GM19238 (cell line): ENCODE measurements at regions not wholly inside any gene's neighbourhood (a gene's known extent, or its start where the extent isn't known, plus 50 kb on each side); places are given as distances from the start of the nearest gene placed in this dataset.
"Not testable (repeated sequence)": the region's sequence is repeated elsewhere in the genome, so short reads cannot be mapped to it uniquely, and the experiment has no call there.

Experiments used
- DNase-seq: peaks from one replicate; pipeline ENCODE4 v3.0.0; 2011; ENCODE audit warnings: low spot score; ENCODE audit not compliant: insufficient read length

DNA sequence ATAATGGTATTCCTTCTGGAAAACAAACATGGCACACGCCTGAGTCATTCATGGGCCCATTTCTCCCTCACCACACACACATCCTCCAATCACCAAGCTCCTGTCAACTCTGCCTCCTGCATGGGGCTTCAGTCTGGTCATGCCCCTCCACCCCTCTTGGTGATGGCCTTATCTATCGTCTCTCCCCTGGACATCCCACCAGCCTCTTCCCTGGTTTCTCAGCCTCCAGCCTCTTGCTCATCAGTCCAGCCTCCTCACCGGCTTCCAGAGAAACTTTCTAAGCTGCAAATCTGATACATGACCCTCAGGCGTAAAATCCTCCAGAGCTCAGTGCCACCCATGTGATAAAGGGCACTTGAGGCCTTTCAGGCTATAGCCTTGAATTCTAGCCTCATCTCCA lies 243.9 kb downstream of the FOXD2 start:
- no peak for DNase-seq

DNA sequence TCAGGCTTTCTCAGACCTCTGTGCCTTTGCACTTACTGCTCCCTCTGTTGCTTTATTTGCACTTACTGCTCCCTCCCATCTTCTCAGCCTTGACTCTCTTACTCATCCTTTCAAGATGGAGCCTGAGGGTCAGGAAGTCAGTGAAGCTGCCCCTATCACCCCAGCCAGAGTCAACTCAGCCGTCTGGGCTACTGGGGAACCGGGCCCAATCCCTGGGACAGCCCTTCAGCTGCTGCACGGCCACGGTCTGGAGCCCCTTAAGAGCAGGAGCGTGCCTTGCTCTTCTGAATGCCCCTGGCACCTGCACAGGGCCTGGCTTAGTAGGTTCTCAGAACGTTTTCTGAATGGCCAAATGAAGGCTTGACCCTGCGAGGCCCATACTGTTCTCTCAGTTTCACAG lies 244.4 kb downstream of the FOXD2 start:
- no peak for DNase-seq

DNA sequence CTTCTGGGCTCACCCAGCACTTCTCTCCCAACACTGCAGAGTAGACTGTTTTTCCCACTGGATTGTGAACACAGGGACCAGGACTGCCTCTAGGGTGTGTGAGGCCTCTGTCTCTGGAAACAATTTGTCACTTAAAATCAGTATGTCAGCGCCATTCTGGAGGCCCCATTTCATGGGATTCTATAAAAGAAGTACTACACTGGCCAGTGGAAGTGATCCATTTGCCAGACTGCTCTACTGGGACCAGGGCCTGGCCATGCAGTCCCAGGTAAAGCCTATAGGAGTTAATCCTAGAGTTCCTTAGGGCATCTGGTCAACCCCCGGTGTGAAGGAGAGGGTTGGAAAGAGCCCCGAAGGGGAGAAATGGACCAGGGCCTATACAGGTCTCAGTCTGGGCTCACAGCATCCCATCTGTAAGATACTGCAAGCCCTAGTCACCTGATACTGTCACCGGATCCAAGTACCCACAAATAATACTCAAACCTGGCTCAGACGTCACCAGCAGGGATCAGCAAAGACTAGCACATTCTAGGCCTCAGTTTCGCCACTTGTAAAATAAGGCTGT lies 245.0 kb downstream of the FOXD2 start:
- no peak for DNase-seq

DNA sequence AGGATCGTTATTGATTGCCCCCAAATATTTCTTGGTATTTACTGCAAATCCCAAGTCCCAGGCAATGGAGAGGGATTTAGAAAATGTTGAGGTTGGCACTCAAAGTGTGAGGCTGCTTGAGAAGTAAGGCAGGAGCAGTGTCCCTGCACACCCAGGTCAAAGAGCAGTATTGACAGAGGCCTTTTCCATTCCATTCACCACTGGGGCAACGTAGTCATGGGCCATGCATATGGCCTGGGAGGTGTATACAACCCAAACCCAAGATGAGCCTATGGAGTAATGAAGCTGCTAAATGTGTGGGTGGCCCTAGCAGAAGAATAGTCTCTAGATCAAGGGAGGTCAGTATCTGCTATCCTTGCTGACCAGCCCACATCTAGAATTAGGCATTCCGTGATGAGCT lies 245.6 kb downstream of the FOXD2 start:
- no peak for DNase-seq

DNA sequence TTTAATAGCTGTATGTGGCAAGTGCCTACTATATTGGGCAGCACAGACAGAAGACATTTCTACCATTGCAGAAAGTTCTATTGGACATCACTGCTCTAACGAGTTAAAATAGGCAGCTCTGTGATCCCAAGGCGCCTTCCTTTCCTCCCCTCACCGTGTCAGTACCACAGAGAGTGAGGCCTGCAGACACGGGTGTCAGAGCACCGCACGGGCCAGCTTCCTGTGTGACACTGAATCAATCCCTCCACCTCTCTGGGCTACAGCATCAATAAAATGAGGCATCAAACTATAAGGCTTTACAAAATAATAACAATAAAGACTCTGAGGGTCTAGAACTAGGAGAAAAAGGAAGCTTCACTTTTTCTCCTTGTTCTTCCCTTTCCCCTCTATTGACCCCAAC lies 246.7 kb downstream of the FOXD2 start:
- DNase-seq = no peak

DNA sequence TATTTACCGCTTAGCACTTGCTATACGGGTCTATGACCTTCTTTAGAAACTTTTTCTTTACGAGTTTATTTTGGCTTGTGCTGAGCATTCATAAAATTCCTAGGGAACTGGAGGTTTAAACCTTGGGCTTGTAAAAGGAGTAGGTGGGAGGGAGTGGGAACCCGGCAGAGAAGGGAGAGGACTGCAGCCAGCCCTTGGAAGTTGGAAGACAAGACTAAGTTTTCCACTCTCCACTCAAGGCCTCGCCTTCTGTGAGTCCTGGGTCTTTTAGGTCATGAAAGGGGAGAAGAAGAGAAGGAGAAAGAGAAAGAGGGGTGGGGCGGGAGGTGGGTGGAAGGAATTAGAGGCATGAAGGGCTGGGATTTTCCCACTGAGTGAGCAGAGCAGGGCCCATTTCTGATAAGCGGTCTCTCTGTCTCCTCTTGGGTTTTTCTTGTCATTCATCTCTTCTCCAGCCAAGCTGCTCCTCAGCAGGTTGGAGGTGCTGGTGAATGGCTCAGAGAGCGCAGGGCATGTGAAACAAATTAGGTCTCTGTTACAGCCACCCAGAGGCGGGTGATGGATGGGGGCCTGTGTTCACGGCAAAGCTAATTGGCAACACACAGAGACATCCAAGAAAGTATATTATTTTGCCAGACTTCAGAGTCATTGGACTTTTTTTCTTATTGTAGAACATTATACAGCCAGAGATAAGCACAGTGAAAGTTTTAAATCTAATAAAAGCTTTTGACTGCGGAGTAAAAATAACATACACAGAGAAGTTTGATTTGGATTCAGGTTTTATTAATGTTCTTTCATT lies 247.3 kb downstream of the FOXD2 start:
- DNase-seq = no peak

DNA sequence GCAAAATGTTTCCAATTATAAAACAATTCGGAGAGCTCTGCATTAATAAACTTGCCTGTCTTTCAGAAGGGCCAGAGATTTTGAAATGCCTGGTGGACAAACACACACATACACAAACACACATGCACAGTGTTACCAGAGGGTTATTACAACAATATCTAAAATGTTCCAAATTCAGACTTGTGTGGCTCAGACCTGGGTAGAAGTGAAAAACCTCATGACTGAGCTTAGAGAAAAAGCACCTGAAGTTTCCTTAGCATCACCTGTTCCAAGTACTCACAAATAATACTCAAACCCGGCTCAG lies 247.9 kb downstream of the FOXD2 start:
- no peak for DNase-seq

DNA sequence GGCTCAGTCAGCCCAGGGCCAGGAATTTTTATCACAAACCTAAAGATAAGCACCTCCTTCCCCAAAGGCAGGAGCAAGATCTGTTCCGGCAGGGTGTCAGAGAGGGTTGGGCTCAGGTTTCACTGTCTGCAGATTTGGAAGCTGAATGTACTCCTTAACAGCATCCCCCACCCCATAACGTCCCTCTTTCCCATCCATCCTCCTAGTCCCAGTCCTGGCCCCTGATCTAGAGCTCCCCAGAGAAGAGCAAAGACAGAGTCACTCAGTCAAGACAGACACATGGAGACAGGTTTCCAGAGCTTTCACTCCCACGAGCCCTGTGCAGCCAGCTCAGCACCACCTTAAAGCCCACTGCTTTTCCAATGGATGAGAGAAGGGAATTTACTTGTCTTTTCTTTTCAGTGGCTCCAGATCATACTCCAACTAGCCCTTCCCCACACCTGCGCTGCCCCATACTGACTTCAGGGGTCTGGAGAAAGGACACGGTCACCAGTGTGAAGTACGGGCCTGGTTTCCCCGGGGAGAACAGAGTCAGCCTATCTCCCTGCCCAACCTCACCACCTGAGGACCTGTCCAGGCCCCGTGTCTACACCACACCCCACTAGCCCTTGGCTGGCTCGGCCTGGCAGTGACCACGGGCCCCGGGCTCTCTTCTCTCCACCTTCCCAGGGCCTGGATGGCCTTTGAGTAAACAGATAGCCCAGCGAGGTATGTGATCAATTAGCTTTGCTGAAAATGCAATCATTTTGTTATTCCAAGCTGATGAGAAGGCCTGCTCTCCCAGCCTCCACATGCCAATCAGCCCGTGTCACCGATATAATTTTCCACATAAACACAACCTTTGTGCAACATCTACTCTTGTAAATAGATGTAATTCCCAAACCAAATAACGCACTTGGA lies 249.1 kb downstream of the FOXD2 start:
- DNase-seq = no peak

DNA sequence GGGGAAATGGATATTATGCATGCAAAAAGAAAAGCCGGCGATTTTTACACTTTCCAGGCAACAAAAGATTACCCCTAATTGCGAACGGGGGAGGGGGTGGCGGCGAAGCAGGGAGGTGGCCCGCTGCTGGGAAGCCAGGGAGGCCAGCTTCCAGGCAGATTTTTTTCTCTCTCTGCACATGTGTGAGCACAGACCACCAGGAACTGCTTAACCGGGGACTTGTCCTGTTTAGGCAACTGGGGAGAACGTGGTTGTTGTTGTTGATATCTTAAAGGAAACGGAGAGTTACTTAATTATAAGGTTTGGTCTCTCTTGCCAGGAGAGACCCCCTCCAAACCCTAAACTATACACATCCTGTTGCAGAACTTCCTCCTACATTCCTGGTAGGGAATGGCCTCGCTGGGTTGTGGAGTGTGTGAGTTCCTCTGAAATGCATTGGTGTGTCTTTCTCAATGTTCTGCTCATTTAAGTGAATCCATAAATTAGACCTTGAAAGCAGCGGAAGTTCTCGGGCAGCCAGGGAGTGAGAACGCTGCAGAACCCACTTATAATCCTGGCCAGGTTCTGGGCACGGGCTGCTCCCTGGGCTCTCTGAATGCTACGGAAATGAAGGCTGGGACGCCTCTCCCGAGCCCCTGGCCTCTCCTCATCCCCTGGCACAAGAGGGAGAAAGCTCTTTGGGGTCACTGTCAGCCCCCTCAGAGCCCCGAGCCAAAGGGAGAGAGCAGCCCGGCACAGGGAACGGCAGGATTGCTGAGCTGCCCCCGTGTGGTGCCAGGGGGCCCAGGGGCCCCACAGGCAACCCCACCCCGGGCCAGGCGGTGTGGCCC lies 250.0 kb downstream of the FOXD2 start:
- no peak for DNase-seq

DNA sequence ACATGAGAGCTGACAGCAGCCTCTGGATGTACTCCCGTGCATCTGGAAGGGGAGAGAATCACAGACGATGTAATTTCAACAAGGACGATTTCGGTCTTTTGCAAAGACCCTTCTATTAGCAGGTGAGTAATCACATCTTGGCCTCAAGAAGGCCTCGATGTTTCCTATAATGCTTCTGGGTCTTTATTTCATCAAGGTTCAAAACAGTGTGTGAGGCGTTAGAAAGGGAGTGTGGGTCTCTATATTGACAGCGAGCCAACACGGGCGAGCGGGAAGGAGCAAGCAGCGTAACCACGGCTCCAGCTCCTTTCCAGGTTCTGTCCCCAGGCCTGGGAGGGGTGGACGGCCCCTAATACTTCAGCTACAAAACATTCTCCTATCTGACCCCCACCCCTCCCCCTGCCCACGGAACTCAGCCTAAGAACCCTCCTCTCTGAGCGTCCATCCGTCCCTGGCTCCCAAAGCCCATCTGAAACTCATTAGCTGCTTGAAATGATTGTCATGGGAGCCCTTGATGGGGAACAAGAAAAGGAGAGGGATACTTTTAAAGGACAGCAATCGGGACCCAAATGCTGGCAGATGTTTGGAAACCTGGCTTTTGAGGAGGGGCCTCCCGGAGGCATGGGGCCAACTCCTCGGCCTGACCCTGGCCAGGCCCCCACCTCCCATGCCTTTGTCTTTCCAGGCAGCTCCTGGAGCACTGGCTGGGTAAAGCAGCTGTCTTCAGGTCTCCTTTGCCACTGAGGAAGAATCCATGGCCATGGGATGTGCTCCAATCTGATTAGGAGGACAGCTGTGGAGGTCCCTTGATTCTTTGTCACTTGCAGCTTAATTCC lies 250.8 kb downstream of the FOXD2 start:
- DNase-seq = no peak

DNA sequence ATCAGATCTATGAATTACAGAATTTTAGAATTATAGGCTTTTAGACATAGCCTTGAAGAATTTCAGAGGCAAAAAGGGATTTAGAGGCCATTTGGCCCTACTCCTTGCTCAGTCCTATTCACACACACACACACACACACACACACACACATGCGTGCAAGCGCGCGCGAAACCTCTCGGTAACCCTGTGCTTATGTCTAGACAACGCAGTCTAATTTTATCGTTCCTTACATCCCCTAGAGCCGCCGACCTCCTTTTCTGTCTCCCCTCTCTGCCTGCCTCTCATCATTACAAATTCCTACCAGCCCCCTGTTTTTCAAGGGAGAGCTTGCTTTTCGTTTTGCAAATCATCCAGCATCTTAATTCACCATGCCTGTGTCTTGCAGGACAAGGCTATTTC lies 252.1 kb downstream of the FOXD2 start:
- DNase-seq = no peak

DNA sequence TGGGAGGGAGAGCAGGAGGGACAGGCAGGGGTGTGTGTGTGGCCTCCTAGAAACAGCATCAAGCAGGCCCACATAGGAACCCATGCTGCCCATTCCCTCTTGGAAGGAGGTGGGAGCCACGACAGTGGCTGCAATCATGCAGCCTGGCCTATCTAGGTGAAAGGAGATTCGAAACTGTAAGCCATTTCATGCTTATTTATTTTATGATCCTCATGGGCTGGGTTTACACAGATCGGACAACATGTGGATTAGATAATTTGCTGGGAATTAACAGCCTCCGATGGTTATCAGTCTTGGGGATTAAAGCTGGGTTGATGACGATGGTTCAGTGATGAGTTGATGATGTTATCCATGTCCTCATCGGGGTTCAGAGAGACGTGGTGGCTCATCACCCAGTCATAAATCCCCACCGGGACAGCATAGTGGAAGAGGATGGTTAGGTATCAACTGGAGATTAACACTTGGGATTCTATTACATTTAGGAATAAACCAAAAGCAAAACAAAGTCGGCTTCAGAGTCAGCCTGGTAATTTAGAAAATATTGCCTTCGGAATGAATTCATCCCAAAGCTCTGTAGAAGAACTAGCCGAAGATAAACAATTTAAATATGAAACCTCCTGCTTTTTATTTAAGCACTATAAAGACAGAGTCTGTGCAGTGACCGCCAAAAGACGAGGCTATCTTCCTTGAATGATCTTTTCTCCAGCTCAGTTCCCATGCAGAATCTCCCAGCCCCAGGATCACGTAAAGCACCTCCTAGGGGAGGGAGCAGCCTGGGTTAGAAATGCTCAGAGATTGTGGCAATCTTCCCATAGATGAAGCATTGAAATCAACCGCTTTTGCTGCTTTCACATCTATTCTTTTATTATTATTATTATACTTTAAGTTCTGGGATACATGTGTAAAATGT lies 252.8 kb downstream of the FOXD2 start:
- no peak for DNase-seq

DNA sequence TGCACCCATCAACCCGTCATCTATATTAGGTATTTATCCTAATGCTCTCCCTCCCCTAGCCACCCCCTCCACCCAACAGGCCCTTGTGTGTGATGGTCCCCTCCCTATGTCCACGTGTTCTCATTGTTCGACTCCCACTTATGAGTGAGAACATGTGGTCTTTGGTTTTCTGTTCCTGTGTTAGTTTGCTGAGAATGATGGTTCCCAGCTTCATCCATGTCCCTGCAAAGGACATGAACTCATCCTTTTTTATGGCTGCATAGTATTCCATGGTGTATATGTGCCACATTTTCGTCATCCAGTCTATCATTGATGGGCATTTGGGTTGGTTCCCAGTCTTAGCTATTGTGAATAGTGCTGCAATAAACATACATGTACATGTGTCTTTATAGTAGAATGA lies 253.4 kb downstream of the FOXD2 start:
- not testable (repeated sequence) for DNase-seq

DNA sequence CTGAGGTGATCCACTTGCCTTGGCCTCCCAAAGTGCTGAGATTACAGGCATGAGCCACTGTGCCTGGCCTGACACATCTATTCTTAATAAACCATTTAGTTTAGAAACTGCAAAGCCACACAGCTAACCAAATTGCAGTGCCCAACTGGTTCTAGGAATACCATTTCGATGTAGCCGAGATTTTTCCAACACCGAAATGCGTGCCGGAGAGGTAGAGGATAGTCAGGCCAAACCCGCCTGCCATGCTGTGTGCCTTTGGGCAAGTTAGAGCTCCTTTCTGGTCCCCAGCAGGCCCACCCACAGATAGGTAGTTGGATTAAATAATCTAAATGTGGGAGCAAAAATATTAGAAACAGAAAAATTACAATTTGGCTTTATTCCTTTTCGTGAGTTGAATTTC lies 254.4 kb downstream of the FOXD2 start:
- DNase-seq = no peak

DNA sequence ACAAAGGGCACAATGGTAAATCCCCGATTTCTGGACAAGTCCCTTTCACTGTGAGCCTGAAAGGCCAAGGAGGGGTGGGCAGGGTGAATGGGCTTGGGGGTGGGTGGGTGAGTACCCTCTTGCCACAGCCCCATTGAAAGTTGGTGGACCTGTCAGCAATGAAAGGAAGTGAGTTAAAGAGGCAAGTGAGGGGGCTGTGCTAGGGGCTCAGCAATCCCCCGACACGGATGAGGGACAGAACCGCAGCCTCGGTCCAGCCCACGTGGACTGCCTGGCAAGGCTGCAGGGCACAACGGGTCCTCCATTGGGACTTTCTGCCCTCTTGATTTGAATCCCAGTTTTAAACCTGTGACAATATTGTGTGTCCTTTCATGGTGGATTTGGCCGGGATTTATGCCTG lies 255.3 kb downstream of the FOXD2 start:
- DNase-seq = no peak

DNA sequence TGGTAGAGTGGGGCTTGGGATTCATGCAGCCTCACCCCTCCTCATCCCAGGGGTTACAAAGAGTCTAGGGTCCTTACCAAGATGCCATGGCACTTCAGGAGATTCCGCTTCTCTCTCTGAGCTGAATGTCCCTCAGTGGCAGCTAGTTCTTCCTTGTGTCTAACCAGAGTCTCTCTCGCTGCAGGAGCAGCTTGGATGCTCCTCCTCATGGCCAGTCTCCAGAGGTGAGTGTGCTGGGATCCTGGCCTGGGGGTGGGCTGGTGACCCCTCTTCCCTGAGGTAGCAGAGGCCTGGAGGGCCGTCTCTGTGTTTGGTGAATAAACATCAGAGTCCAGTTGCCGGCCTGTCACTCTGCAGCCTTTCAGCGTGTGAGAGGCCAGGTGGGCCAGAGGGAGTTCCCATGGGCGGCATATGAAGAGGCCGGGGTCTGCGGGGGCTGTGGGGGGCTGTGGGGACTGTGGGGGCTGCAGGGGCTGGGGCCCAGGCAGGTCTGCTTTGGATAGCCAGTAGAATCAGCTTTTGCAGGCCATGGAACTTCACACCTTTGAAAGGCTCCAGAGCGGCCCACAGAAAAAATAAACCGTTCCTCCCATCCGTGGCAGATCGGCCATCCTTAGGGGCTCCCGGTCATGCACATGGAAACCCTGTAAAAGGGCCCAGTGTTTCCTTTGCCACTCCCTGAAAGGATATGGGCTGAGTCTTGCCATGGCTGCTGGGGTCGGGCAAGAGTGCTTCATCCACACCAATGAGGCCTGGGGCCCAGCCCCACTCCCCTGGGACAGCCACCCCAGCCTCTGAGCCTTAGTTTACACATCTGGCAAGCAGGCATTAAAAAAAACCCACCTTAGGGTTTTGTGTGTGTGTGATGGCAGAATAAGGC lies 256.4 kb downstream of the FOXD2 start:
- DNase-seq = no peak

DNA sequence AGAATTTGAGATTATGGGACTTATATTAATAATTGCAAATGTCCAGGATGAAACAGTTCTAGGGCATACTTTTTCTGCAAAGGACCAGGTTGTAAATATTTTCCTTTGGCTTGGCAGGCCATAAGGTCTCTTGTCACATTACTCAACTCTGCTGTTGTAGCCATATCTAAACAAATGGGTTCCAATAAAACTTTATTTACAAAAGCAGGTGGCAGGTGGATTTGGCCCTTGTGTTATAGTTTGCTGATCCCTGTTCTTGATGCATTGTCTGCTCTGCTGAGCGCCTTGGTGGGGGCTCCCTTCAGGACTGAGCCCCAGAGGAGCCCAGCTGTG lies 258.5 kb downstream of the FOXD2 start:
- no peak for DNase-seq

DNA sequence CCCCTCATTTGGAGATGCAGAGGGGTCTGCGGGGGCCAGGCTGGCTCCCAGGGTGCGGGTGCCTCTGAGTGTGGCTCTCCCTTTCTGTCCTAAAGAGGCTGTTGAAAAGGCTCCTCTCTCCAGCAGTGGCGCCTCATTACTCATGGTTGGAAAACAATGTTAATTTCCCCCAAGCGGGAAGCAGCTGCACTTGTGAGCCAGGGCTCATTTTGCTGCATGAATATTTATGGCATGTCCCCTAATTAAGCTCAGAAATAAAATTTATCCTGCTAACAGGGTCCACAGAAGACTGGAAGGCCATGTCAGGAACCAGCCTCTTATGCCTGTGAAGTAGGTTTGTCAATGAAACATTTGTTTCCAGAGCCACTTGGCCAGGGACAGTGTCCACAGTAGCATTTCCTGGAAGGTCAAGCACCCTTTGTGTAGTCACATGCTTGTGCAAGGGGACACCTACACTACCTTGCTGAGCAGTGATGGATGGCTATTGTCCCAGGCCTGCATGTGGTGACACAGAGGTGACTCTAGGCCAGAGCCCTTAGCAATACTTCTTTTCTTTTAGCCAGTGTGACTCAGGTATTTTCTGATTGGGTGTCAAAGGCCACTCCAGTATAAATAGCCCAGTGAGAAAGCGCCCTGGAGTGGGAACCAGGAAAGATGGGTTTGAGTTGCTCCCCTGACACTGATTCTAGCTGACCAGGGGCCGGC lies 259.0 kb downstream of the FOXD2 start:
- no peak for DNase-seq
